ENCODE measurements at regions not wholly inside any gene's neighbourhood (a gene's known extent, or its start where the extent isn't known, plus 50 kb on each side); places are given as distances from the start of the nearest gene placed in this dataset.

- Histone ChIP-seq H3K4me1 (ENCODE audit: control insufficient read depth, insufficient read depth, low read length) (no peaks in the 10 kb centered on the region), H3K27ac (ENCODE audit: extremely low read depth, low read depth, low read length) (no peak overlapping the region), H3K36me3 (ENCODE audit: control insufficient read depth in 2 of 2, insufficient read depth in 1 of 2, low read length in 2 of 2) (no peaks in the 10 kb centered on the region), H3K4me3 (ENCODE audit: low read depth, low read length) (no peak overlapping the region), H3K9me3 (ENCODE audit: control insufficient read depth, insufficient read depth, low read depth, low read length) (no peaks in the 10 kb centered on the region)
- TF ChIP-seq ZNF341 (tag by site-specific recombination; IDR thresholded peaks at IDR 0.05; ENCODE audit: low read depth) (no peak), YY2 (tag by site-specific recombination; IDR thresholded peaks at IDR 0.05) (no peak), ZNF239 (tag by site-specific recombination; IDR thresholded peaks at IDR 0.05) (no peak), ZNF274 (IDR thresholded peaks at IDR 0.05; ENCODE audit: low read length) (no peak), ZNF274 (tag by site-specific recombination; IDR thresholded peaks at IDR 0.05; ENCODE audit: borderline replicate concordance) (no peak), ZNF843 (tag by site-specific recombination; IDR thresholded peaks at IDR 0.05) (no peak), WT1 (tag by site-specific recombination; IDR thresholded peaks at IDR 0.05) (no peak), ZFP37 (tag by site-specific recombination; IDR thresholded peaks at IDR 0.05) (no peak), SALL2 (tag by site-specific recombination; IDR thresholded peaks at IDR 0.05; ENCODE audit: borderline replicate concordance) (no peak), ZNF311 (tag by site-specific recombination; IDR thresholded peaks at IDR 0.05; ENCODE audit: borderline replicate concordance) (no peak), MEIS1 (CRISPR knock-in tag; IDR thresholded peaks at IDR 0.05; ENCODE audit: borderline replicate concordance) (no peak), ZNF529 (tag by site-specific recombination; IDR thresholded peaks at IDR 0.05; ENCODE audit: insufficient replicate concordance) (no peak), ZNF561 (tag by site-specific recombination; IDR thresholded peaks at IDR 0.05; ENCODE audit: borderline replicate concordance) (no peak)
- TF ChIP-seq, protein P1, sequence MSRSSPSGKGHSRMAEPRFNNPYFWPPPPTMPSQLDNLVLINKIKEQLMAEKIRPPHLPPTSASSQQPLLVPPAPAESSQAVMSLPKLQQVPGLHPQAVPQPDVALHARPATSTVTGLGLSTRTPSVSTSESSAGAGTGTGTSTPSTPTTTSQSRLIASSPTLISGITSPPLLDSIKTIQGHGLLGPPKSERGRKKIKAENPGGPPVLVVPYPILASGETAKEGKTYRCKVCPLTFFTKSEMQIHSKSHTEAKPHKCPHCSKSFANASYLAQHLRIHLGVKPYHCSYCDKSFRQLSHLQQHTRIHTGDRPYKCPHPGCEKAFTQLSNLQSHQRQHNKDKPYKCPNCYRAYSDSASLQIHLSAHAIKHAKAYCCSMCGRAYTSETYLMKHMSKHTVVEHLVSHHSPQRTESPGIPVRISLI (tag by site-specific recombination; IDR thresholded peaks at IDR 0.05) = no peak
- TF ChIP-seq, protein P2, sequence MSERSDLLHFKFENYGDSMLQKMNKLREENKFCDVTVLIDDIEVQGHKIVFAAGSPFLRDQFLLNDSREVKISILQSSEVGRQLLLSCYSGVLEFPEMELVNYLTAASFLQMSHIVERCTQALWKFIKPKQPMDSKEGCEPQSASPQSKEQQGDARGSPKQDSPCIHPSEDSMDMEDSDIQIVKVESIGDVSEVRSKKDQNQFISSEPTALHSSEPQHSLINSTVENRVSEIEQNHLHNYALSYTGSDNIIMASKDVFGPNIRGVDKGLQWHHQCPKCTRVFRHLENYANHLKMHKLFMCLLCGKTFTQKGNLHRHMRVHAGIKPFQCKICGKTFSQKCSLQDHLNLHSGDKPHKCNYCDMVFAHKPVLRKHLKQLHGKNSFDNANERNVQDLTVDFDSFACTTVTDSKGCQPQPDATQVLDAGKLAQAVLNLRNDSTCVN (tag by site-specific recombination; optimal IDR thresholded peaks at IDR 0.05) = no peak
- POLR2A ChIA-PET = no interaction called here
- CTCF ChIA-PET = interaction anchor here (1.1 kb wide), 1 partner anchor 8 kb away, joined by 3 read pairs; no protein-coding TSS in a partner anchor
Observed at GRCh38 chr12:43271659-43272058, 280.3 kb downstream of the ADAMTS20 start.

GRCh38 chr12:43267818-43268217, 284.2 kb downstream of the ADAMTS20 start:
- no peak for TF ChIP-seq ZNF561 (tag by site-specific recombination; IDR thresholded peaks at IDR 0.05; ENCODE audit: borderline replicate concordance)
- no peak for TF ChIP-seq GLIS1 (tag by site-specific recombination; IDR thresholded peaks at IDR 0.05)
- TF ChIP-seq MYNN (tag by site-specific recombination; IDR thresholded peaks at IDR 0.05; ENCODE audit: borderline replicate concordance) = no peak
- TF ChIP-seq GLI2 (tag by site-specific recombination; IDR thresholded peaks at IDR 0.05; ENCODE audit: borderline replicate concordance, low read depth) = no peak
- TF ChIP-seq FEZF1 (tag by site-specific recombination; IDR thresholded peaks at IDR 0.05) = no peak
- no peak for TF ChIP-seq ZBTB21 (tag by site-specific recombination; IDR thresholded peaks at IDR 0.05)
- TF ChIP-seq ZNF677 (tag by site-specific recombination; IDR thresholded peaks at IDR 0.05) = no peak
- TF ChIP-seq ZNF350 (tag by site-specific recombination; IDR thresholded peaks at IDR 0.05) = no peak
- no peak for TF ChIP-seq ZNF707 (tag by site-specific recombination; IDR thresholded peaks at IDR 0.05)
- TF ChIP-seq ZNF639 (tag by site-specific recombination; IDR thresholded peaks at IDR 0.05) = no peak
- TF ChIP-seq BCL6B (tag by site-specific recombination; IDR thresholded peaks at IDR 0.05) = no peak
- no peak for TF ChIP-seq ZNF423 (tag by site-specific recombination; IDR thresholded peaks at IDR 0.05)
- TF ChIP-seq ZNF266 (tag by site-specific recombination; IDR thresholded peaks at IDR 0.05; ENCODE audit: low read depth) = no peak
- ChIA-PET POLR2A (interaction anchor here (0.7 kb wide), 1 partner anchor 330 kb away, joined by 3 read pairs; no protein-coding TSS in a partner anchor), CTCF (interaction anchor here (0.5 kb wide), 1 partner anchor 784 kb away, joined by 3 read pairs; no protein-coding TSS in a partner anchor)

More at GRCh38 chr12:43267818-43268217, 284.2 kb downstream of the ADAMTS20 start:
- H3K36me3 ChIP-seq (ENCODE audit: control insufficient read depth in 2 of 2, insufficient read depth in 1 of 2, low read length in 2 of 2) = no peaks in the 10 kb centered on the region; a peak in 1 of 3 replicates
- H3K4me1 ChIP-seq (ENCODE audit: control insufficient read depth, insufficient read depth, low read length) = no peaks in the 10 kb centered on the region
- no peak overlapping the region for H3K27ac ChIP-seq (ENCODE audit: extremely low read depth, low read depth, low read length)
- H3K9me3 ChIP-seq (ENCODE audit: control insufficient read depth, insufficient read depth, low read depth, low read length) = no peaks in the 10 kb centered on the region
- H3K4me3 ChIP-seq (ENCODE audit: low read depth, low read length) = no peak overlapping the region
